IPS-20b (cell line): ENCODE measurements at regions not wholly inside any gene's neighbourhood (a gene's known extent, or its start where the extent isn't known, plus 50 kb on each side); places are given as distances from the start of the nearest gene placed in this dataset.
"Not testable (repeated sequence)": the region's sequence is repeated elsewhere in the genome, so short reads cannot be mapped to it uniquely, and the experiment has no call there.

ENCODE experiments used
- H3K27ac ChIP-seq: one replicate; pipeline ENCODE4 v1.5.1; 2013; ENCODE audit warnings: low read length
- H3K27me3 ChIP-seq: 2 replicates; pipeline ENCODE4 v1.6.1; 2013; ENCODE audit warnings: mild to moderate bottlenecking, low read length, inconsistent platforms; ENCODE audit not compliant: insufficient read depth
- H3K36me3 ChIP-seq: 2 replicates; pipeline ENCODE4 v1.6.1; 2013; ENCODE audit warnings: low read depth, mild to moderate bottlenecking, inconsistent platforms, low read length, moderate library complexity; ENCODE audit not compliant: insufficient read depth
- H3K4me1 ChIP-seq: 2 replicates; pipeline ENCODE4 v1.6.1; 2013; ENCODE audit warnings: mild to moderate bottlenecking, control low read depth, inconsistent platforms, low read length, moderate library complexity; ENCODE audit not compliant: insufficient read depth
- H3K4me3 ChIP-seq: 2 replicates; pipeline ENCODE4 v1.5.1; 2013; ENCODE audit warnings: mild to moderate bottlenecking, low read length, inconsistent platforms
- H3K9ac ChIP-seq: 2 replicates; pipeline ENCODE4 v1.6.1; 2013; ENCODE audit warnings: low read depth, mild to moderate bottlenecking, inconsistent platforms, low read length, moderate library complexity
- H3K9me3 ChIP-seq: 2 replicates; pipeline ENCODE4 v1.6.1; 2013; ENCODE audit warnings: mild to moderate bottlenecking, low read depth, low read length, inconsistent platforms; ENCODE audit not compliant: insufficient read depth

- not testable (repeated sequence) for H3K4me3 ChIP-seq, H3K27me3 ChIP-seq, H3K9ac ChIP-seq, H3K4me1 ChIP-seq, H3K36me3 ChIP-seq, H3K27ac ChIP-seq, H3K9me3 ChIP-seq
Observed at GRCh38 chr2:111445941-111446340, 325.2 kb downstream of the BCL2L11 start.

GRCh38 chr2:111447482-111447881, 326.8 kb downstream of the BCL2L11 start:
- not testable (repeated sequence) for H3K4me1 ChIP-seq, H3K27ac ChIP-seq, H3K27me3 ChIP-seq, H3K36me3 ChIP-seq, H3K9me3 ChIP-seq, H3K4me3 ChIP-seq, H3K9ac ChIP-seq

GRCh38 chr2:111448796-111449195, 328.1 kb downstream of the BCL2L11 start:
- not testable (repeated sequence) for H3K36me3 ChIP-seq, H3K27me3 ChIP-seq, H3K27ac ChIP-seq, H3K4me1 ChIP-seq, H3K4me3 ChIP-seq, H3K9me3 ChIP-seq, H3K9ac ChIP-seq

- not testable (repeated sequence) for H3K4me1 ChIP-seq, H3K4me3 ChIP-seq, H3K27me3 ChIP-seq, H3K27ac ChIP-seq, H3K36me3 ChIP-seq, H3K9me3 ChIP-seq, H3K9ac ChIP-seq
Observed at GRCh38 chr2:111450526-111450925, 329.8 kb downstream of the BCL2L11 start.

- not testable (repeated sequence) for H3K4me3 ChIP-seq, H3K4me1 ChIP-seq, H3K9ac ChIP-seq, H3K27ac ChIP-seq, H3K27me3 ChIP-seq, H3K9me3 ChIP-seq, H3K36me3 ChIP-seq
Observed at GRCh38 chr2:111451692-111452199, 331.0 kb downstream of the BCL2L11 start.

GRCh38 chr2:111452208-111452607, 331.5 kb downstream of the BCL2L11 start:
- not testable (repeated sequence) for H3K27me3 ChIP-seq, H3K4me1 ChIP-seq, H3K27ac ChIP-seq, H3K4me3 ChIP-seq, H3K9ac ChIP-seq, H3K36me3 ChIP-seq, H3K9me3 ChIP-seq

- H3K9ac ChIP-seq, H3K27me3 ChIP-seq, H3K4me3 ChIP-seq, H3K27ac ChIP-seq, H3K36me3 ChIP-seq, H3K9me3 ChIP-seq, H3K4me1 ChIP-seq: not testable (repeated sequence)
Observed at GRCh38 chr2:111453308-111453707, 332.6 kb downstream of the BCL2L11 start.

GRCh38 chr2:111453816-111454215, 333.1 kb downstream of the BCL2L11 start:
- H3K36me3 ChIP-seq, H3K9me3 ChIP-seq, H3K4me3 ChIP-seq, H3K4me1 ChIP-seq, H3K27me3 ChIP-seq, H3K9ac ChIP-seq, H3K27ac ChIP-seq: not testable (repeated sequence)

GRCh38 chr2:111454404-111454803, 333.7 kb downstream of the BCL2L11 start:
- H3K4me3 ChIP-seq, H3K9me3 ChIP-seq, H3K27ac ChIP-seq, H3K4me1 ChIP-seq, H3K27me3 ChIP-seq, H3K9ac ChIP-seq, H3K36me3 ChIP-seq: not testable (repeated sequence)

- H3K27me3 ChIP-seq, H3K4me1 ChIP-seq, H3K27ac ChIP-seq, H3K4me3 ChIP-seq, H3K36me3 ChIP-seq, H3K9me3 ChIP-seq: not testable (repeated sequence)
- peak overlapping the region; percentile 27; the same call in 1 of the 2 replicates for H3K9ac ChIP-seq
Observed at GRCh38 chr2:111455016-111456015, 334.6 kb downstream of the BCL2L11 start.

GRCh38 chr2:111457191-111457590, 336.5 kb downstream of the BCL2L11 start:
- not testable (repeated sequence) for H3K36me3 ChIP-seq, H3K27me3 ChIP-seq, H3K9me3 ChIP-seq, H3K4me3 ChIP-seq, H3K9ac ChIP-seq, H3K4me1 ChIP-seq, H3K27ac ChIP-seq

- not testable (repeated sequence) for H3K27me3 ChIP-seq, H3K4me3 ChIP-seq, H3K36me3 ChIP-seq, H3K9me3 ChIP-seq, H3K9ac ChIP-seq, H3K27ac ChIP-seq, H3K4me1 ChIP-seq
Observed at GRCh38 chr2:111460901-111461300, 340.2 kb downstream of the BCL2L11 start.
